ENCODE measurements at regions not wholly inside any gene's neighbourhood (a gene's known extent, or its start where the extent isn't known, plus 50 kb on each side); places are given as distances from the start of the nearest gene placed in this dataset.

DNA sequence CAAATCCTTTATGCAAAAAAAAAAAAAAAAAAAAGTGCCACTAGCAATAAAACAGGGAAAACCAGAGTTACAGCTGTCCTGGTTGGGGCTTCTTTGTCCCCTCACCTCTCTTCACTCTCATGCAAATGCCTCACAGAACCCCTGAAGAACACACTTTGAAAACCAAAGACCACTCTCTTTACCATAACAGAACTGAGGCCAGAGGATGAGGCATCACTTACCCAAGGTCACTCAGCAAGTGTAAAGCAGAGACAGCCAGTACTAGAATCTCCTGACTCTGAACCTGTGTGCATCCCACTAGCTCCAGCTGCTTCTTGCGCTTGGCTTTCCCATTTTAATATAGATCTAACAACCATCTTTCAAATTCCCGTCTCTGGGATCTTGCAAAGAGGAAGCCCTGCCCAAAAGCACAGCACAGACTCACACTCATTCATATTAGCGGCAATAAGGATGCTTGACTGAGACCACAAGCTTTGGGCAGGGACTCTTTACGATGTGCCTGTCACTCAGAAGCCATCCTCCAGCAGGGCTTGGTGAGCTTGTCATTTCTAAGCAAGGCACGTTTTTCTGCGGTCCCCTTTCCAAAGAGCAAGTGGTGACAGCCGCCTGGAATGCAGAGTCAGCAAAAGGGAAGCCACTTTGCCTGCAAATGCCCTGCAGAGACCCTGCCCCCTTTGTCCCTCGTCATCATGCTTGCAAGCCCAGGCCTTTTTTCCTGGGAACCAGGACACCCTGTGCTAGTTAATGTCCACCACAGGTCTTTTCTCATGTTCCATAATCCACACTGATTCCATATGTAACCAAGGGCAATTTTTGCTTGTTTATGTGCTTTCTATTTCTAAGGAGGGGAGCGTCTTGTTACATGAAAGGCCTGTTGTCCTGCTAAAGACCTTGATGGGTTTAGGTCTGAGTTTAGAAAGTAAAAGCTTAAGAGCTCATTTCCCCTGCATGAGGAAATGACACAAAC is 76.5 kb upstream of the NFIA start:
- Histone ChIP-seq H3K4me3 (ENCODE audit: low read depth, low read length) (no peak overlapping the region), H3K4me1 (ENCODE audit: control insufficient read depth, insufficient read depth, low read length) (peaks cover 14% of the 10 kb centered on the region), H3K9me3 (ENCODE audit: control insufficient read depth, insufficient read depth, low read length) (no peaks in the 10 kb centered on the region), H3K36me3 (ENCODE audit: control insufficient read depth, insufficient read depth, low read length) (no peaks in the 10 kb centered on the region), H3K27me3 (ENCODE audit: control insufficient read depth, insufficient read depth, low read length) (peaks cover 2% of the 10 kb centered on the region), H3K27ac (ENCODE audit: low read depth, low read length) (peak overlapping the region; percentile 77)
- DNase-seq (ENCODE audit: low read depth in 4 of 6, low spot score in 6 of 6): peak in 4 of 6 donors; percentile 44 to 93 (median 76)
- WGBS (ENCODE audit: insufficient coverage): 25% methylated on average over 9 of the region's 9 CpGs

DNA sequence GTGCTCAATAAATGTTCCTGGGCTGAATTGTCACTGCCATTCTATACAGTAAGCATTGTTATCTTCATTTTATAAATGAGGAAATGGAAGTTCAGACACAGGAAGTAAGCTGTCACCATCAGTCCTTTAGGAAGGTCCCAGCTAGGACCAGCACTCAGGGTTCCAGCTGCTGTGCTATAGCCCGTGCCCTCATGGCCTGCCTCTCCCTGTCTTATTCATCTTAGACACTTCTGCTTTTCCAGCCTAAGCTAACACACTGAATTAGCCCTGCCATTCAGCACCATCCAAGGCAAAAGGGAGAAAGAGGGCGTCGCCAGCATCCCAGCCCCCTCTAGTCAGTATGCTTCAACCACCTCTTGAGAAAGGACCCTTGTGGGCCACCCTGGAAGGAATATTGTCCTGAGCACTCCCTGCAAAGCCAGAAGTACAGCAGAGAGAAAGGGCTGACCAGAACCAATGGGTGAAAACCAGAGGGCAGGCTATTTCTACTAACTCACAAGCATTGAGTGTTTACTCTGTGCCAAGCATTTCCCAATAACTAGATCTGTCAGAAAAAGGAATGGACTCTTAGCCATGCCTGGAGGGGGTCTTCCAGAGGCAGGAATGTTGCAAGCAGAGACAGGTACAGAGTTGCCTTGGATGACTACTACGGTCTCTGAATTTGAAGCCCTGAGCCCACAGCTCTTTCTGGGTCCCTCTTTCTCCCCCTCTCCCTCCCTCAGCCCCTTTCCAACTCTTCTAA is 77.9 kb upstream of the NFIA start:
- H3K36me3 ChIP-seq (ENCODE audit: control insufficient read depth, insufficient read depth, low read length): no peaks in the 10 kb centered on the region
- DNase-seq (ENCODE audit: low read depth in 4 of 6, low spot score in 6 of 6): no peak
- H3K9me3 ChIP-seq (ENCODE audit: control insufficient read depth, insufficient read depth, low read length): no peaks in the 10 kb centered on the region
- peak overlapping the region; percentile 61 for H3K27ac ChIP-seq (ENCODE audit: low read depth, low read length)
- peaks cover 2% of the 10 kb centered on the region for H3K27me3 ChIP-seq (ENCODE audit: control insufficient read depth, insufficient read depth, low read length)
- no peak overlapping the region for H3K4me3 ChIP-seq (ENCODE audit: low read depth, low read length)
- H3K4me1 ChIP-seq (ENCODE audit: control insufficient read depth, insufficient read depth, low read length): peaks cover 14% of the 10 kb centered on the region
- 50% methylated on average over 1 of the region's 4 CpGs for WGBS (ENCODE audit: insufficient coverage)

- no peak overlapping the region for H3K27ac ChIP-seq (ENCODE audit: low read depth, low read length)
- H3K4me1 ChIP-seq (ENCODE audit: control insufficient read depth, insufficient read depth, low read length): peaks cover 10% of the 10 kb centered on the region
- no peak for DNase-seq (ENCODE audit: low read depth in 4 of 6, low spot score in 6 of 6)
- no peaks in the 10 kb centered on the region for H3K9me3 ChIP-seq (ENCODE audit: control insufficient read depth, insufficient read depth, low read length)
- WGBS (ENCODE audit: insufficient coverage): 92% methylated on average over 3 of the region's 3 CpGs
- H3K4me3 ChIP-seq (ENCODE audit: low read depth, low read length): no peak overlapping the region
- no peaks in the 10 kb centered on the region for H3K36me3 ChIP-seq (ENCODE audit: control insufficient read depth, insufficient read depth, low read length)
- no peaks in the 10 kb centered on the region for H3K27me3 ChIP-seq (ENCODE audit: control insufficient read depth, insufficient read depth, low read length)
Observed at GRCh38 chr1:61000327-61000726, 82.0 kb upstream of the NFIA start.

DNA sequence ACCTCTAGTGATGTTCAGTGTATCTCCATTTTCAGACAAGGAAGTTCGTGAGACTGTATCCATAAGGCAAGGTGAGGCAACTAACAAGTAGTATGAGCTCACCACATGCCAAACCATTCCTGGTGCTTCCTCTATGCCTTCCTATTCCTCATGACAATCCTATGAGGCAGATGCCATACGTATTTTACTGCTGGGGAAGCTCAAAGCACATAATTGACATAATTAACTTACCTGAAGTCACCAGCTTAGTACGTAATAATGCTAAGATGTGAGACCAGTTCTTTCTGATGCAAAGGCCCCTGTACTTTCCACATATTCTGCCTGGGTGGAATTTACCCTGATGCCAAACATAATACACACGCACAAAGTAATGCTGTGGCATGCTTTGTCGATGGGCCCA is 83.6 kb upstream of the NFIA start:
- Histone ChIP-seq H3K9me3 (ENCODE audit: control insufficient read depth, insufficient read depth, low read length) (no peaks in the 10 kb centered on the region), H3K4me1 (ENCODE audit: control insufficient read depth, insufficient read depth, low read length) (no peaks in the 10 kb centered on the region), H3K27me3 (ENCODE audit: control insufficient read depth, insufficient read depth, low read length) (no peaks in the 10 kb centered on the region), H3K27ac (ENCODE audit: low read depth, low read length) (no peak overlapping the region), H3K4me3 (ENCODE audit: low read depth, low read length) (no peak overlapping the region), H3K36me3 (ENCODE audit: control insufficient read depth, insufficient read depth, low read length) (no peaks in the 10 kb centered on the region)
- no peak for DNase-seq (ENCODE audit: low read depth in 4 of 6, low spot score in 6 of 6)
- WGBS (ENCODE audit: insufficient coverage): 80% methylated on average over 3 of the region's 5 CpGs

DNA sequence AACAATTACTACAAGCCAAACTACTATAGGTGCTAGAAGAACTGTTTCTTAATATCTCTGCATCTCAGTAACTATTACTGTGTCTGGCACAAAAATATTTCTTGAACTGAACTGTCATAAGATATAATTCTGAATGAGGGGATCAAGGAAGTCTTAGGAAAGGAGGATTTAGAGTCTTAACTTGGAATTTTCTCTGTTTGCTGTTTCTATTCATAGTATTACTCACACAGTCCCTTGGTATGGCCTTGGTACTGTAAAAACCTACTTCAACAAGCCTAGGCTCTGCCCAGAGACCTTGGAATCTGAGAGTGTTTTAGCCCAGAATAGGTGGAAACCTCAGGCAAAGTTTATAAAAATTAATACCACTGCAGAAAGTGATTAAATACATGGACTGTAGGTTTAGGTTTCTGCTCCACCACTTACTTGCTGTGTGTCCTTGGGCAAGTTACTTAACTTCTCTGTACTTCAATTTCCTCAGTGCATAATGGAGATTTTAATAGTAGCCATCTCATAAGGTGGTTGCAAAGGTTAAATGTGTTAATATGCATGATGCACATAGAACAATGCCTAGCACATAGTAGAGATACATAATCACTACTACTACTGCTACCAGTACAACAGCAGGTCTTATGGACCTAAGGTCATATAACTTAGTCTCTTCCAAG is 87.4 kb upstream of the NFIA start:
- Histone ChIP-seq H3K27ac (ENCODE audit: low read depth, low read length) (no peak overlapping the region), H3K36me3 (ENCODE audit: control insufficient read depth, insufficient read depth, low read length) (no peaks in the 10 kb centered on the region), H3K4me1 (ENCODE audit: control insufficient read depth, insufficient read depth, low read length) (peaks cover 8% of the 10 kb centered on the region), H3K4me3 (ENCODE audit: low read depth, low read length) (no peak overlapping the region), H3K27me3 (ENCODE audit: control insufficient read depth, insufficient read depth, low read length) (no peaks in the 10 kb centered on the region), H3K9me3 (ENCODE audit: control insufficient read depth, insufficient read depth, low read length) (no peaks in the 10 kb centered on the region)
- no peak for DNase-seq (ENCODE audit: low read depth in 4 of 6, low spot score in 6 of 6)

- Histone ChIP-seq H3K27ac (ENCODE audit: low read depth, low read length) (no peak overlapping the region), H3K4me1 (ENCODE audit: control insufficient read depth, insufficient read depth, low read length) (peaks cover 11% of the 10 kb centered on the region), H3K36me3 (ENCODE audit: control insufficient read depth, insufficient read depth, low read length) (no peaks in the 10 kb centered on the region), H3K9me3 (ENCODE audit: control insufficient read depth, insufficient read depth, low read length) (no peaks in the 10 kb centered on the region), H3K4me3 (ENCODE audit: low read depth, low read length) (no peak overlapping the region), H3K27me3 (ENCODE audit: control insufficient read depth, insufficient read depth, low read length) (no peaks in the 10 kb centered on the region)
- 100% methylated on average over 3 of the region's 3 CpGs for WGBS (ENCODE audit: insufficient coverage)
- no peak for DNase-seq (ENCODE audit: low read depth in 4 of 6, low spot score in 6 of 6)
Observed at GRCh38 chr1:60994369-60994768, 88.0 kb upstream of the NFIA start.

DNA sequence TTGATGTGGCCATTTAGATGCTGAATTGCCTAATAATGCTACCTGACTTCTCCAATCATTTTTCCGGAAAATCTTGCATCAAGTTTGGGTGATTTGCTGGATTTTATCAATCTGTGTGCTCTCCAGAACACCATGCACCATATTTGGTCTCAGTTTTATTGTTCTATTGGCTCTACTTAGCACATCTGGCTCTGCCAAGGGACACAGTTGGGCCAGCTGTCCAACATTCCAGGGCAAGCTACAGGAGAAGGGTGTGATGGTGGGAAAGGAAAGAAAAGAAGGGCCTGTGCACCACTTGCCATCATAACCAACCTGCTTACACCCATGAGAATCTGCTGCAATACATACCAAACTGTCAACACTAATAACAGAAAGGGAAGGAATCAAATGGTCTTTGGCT is 90.2 kb upstream of the NFIA start:
- Histone ChIP-seq H3K27me3 (ENCODE audit: control insufficient read depth, insufficient read depth, low read length) (no peaks in the 10 kb centered on the region), H3K27ac (ENCODE audit: low read depth, low read length) (no peak overlapping the region), H3K36me3 (ENCODE audit: control insufficient read depth, insufficient read depth, low read length) (no peaks in the 10 kb centered on the region), H3K9me3 (ENCODE audit: control insufficient read depth, insufficient read depth, low read length) (no peaks in the 10 kb centered on the region), H3K4me1 (ENCODE audit: control insufficient read depth, insufficient read depth, low read length) (peaks cover 14% of the 10 kb centered on the region), H3K4me3 (ENCODE audit: low read depth, low read length) (no peak overlapping the region)
- WGBS (ENCODE audit: insufficient coverage): no CpG with 5 or more reads among the region's 1 CpG
- no peak for DNase-seq (ENCODE audit: low read depth in 4 of 6, low spot score in 6 of 6)

GRCh38 chr1:60990714-60991090 is 91.7 kb upstream of the NFIA start:
- DNase-seq (ENCODE audit: low read depth in 4 of 6, low spot score in 6 of 6): peak in 2 of 6 donors; percentile 29 to 53
- no peaks in the 10 kb centered on the region for H3K27me3 ChIP-seq (ENCODE audit: control insufficient read depth, insufficient read depth, low read length)
- 43% methylated on average over 4 of the region's 8 CpGs for WGBS (ENCODE audit: insufficient coverage)
- H3K4me3 ChIP-seq (ENCODE audit: low read depth, low read length): no peak overlapping the region
- no peaks in the 10 kb centered on the region for H3K36me3 ChIP-seq (ENCODE audit: control insufficient read depth, insufficient read depth, low read length)
- H3K4me1 ChIP-seq (ENCODE audit: control insufficient read depth, insufficient read depth, low read length): peaks cover 14% of the 10 kb centered on the region
- no peaks in the 10 kb centered on the region for H3K9me3 ChIP-seq (ENCODE audit: control insufficient read depth, insufficient read depth, low read length)
- H3K27ac ChIP-seq (ENCODE audit: low read depth, low read length): peak overlapping the region; percentile 84

- Histone ChIP-seq H3K4me3 (ENCODE audit: low read depth, low read length) (no peak overlapping the region), H3K36me3 (ENCODE audit: control insufficient read depth, insufficient read depth, low read length) (no peaks in the 10 kb centered on the region), H3K4me1 (ENCODE audit: control insufficient read depth, insufficient read depth, low read length) (peaks cover 14% of the 10 kb centered on the region), H3K27me3 (ENCODE audit: control insufficient read depth, insufficient read depth, low read length) (no peaks in the 10 kb centered on the region), H3K27ac (ENCODE audit: low read depth, low read length) (peak overlapping the region; percentile 84), H3K9me3 (ENCODE audit: control insufficient read depth, insufficient read depth, low read length) (no peaks in the 10 kb centered on the region)
- peak in 2 of 6 donors; percentile 61 to 87 for DNase-seq (ENCODE audit: low read depth in 4 of 6, low spot score in 6 of 6)
- 7% methylated on average over 3 of the region's 7 CpGs for WGBS (ENCODE audit: insufficient coverage)
Observed at GRCh38 chr1:60989749-60990713, 92.3 kb upstream of the NFIA start.

Measured in spinal cord (tissue), 9 donors.